ENCODE measurements at regions not wholly inside any gene's neighbourhood (a gene's known extent, or its start where the extent isn't known, plus 50 kb on each side); places are given as distances from the start of the nearest gene placed in this dataset.
"Not testable (repeated sequence)": the region's sequence is repeated elsewhere in the genome, so short reads cannot be mapped to it uniquely, and the experiment has no call there.

GRCh38 chr2:239882781-239883180 is 142.4 kb downstream of the NDUFA10 start:
- no peak for DNase-seq

DNA sequence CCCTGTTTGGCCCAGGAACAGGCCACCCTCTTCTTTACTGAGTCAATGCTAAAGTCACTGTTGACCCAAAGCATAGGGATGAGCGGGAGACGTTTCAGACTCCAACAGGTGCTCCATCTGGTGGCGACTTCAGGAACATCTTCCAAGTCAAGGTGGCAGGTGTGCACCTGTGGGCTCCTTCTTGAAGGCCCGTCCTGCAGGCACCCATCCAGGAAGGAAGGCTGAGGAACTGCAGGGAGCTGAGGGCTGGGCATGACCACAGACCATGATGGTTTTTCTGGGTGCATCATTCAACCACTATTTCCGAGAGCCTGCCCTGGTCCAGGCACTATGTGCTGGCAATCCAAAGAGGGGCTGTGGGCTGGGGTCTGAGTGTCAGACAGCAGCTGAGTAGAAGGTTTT is 142.8 kb downstream of the NDUFA10 start:
- no peak for DNase-seq

DNA sequence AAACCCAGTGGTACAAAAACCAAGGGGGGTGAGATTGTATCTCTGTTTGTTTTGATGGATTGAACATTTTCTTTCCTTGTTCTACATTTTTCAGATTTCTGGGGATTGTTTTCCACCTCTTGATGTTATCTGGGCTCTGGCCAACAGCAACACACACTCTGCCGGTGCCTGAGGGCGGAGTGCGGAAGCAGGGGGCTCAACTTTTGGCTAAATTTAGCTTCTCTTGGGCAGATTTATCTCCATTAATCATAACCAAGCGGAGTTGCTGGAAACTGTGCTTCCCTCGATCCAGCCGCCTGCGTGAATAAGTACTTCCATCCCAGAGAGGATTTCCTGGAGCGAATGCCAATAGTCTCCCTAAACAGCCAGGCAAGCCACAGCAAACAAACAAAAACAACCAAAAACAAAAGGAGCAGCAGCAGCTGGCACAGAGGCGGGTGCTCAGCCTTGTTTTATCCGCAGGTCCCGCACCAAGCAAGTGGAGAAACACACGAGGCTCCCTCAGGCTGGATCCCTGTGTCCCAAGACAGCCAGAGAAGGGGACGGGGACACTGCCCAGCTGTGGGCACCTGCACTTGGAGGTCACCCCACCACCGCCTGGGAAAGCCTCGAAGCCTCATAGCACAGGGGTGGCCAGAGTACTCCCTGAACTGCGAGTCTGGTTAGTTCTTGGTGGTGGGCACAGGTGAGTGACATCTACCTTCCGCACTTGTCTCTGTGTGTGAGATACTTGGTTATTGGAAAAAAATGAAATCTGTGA is 143.4 kb downstream of the NDUFA10 start:
- DNase-seq, result no peak

DNA sequence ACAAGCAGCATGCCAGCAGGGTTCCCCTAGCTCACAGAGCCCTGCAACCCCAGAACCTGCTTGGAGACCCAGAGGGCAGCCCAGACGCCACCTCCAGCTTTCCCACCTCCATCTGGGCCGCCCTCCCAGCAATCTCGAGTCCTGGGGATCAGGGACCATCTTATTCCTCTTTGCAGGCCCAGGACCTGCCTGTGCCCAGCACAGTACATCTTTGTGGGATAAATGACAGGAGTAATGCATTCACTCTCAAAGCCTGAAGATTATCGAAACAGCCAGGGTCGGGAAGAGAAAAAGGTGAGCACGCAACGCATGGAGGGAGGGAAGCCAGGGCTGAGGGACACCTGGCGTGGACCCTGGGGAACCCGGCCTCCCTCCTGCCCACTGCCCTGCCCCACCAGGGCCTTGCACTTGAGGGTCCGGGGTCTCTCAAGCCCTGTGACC is 144.1 kb downstream of the NDUFA10 start:
- no peak for DNase-seq

DNA sequence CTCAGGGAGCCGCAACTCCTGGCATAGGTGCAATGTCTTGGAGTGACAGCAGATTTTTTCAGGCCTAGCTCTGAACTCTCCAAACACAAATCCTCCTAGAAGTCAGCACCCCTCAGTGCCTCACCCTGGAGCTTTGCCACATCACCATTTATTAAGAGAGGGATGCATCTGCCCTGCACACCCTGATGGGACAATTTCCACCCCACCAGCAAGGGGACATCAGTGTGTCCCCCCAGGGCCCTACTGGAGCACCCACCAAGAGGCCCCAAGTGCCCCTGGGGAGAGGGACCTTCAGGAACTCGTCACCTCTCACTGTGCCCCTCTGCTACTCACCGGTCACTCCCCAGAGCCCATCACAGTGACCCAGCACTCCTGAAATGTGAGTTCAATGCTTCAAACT is 144.7 kb downstream of the NDUFA10 start:
- DNase-seq, result no peak

GRCh38 chr2:239879423-239880084 is 145.6 kb downstream of the NDUFA10 start:
- DNase-seq, result no peak

DNA sequence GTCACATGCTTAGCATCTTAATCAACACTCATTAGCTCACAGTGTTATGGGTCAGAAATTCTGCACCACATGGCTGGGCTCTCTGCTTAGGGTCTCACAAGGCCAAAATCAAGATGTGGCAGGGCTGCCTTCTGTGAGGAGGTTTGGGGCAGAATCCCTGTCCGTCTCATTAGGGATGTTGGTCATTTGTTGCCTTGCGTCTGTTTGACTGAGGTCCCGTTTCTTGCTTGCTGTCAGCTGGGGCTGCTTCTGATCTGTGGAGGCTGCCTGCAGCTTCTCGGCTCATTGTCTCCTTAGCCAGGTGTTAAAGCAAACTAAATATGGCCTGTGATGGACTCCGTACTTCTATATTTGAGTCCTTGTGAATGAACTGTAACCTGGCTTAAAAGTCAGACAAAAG is 146.5 kb downstream of the NDUFA10 start:
- no peak for DNase-seq

DNA sequence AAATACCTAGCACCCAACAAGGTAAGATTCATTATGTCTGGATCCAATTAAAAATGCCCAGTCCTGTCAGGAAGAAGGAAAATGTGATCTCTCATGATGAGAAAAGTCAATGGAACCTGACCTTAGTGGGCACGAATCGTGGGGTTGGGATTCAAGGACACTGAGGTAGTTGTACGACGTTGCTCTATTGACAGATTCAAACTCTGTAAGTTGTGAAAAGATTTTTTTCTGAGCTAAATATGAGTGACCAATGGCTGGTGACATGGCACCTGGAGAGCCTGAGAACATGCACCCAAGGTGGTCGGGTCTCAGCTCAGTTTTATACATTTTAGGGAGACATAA is 148.2 kb downstream of the NDUFA10 start:
- no peak for DNase-seq

- no peak for DNase-seq
Measured at GRCh38 chr2:239876271-239876947, 148.7 kb downstream of the NDUFA10 start.

DNA sequence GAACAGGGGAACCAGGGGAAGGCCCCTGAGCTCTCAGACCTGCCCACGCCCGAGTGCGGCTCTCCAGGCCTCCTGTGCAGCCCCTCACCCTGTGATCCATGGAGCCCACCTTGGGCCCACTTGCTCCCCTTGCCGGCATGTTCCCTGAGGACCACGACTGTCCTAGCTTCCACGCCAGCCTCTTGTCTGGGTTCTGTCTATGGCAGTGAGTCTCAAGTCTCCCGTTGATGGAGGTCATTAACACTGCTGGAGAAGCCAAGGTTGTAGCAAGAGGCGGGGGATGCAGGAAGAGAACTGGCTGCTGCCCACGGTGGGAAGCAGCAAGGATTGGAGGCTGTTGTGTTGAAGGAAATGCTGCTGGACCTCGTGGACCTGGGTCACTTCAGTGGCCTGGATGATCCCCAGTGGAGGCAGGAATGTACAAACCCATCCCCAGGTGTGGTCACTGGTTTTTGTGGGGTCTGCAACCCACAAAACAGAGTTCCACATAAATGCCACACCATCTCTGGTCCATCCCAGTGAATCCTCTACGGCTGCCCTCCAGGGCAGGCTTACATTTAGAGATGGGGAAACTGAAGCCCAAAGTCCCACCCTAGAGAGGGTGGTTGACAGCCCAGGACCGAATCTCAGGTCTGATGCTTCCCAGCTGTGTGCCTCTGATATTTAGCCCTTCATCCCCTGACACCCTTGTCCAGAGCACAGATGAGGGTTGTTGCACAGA is 150.3 kb downstream of the NDUFA10 start:
- DNase-seq, result no peak

DNA sequence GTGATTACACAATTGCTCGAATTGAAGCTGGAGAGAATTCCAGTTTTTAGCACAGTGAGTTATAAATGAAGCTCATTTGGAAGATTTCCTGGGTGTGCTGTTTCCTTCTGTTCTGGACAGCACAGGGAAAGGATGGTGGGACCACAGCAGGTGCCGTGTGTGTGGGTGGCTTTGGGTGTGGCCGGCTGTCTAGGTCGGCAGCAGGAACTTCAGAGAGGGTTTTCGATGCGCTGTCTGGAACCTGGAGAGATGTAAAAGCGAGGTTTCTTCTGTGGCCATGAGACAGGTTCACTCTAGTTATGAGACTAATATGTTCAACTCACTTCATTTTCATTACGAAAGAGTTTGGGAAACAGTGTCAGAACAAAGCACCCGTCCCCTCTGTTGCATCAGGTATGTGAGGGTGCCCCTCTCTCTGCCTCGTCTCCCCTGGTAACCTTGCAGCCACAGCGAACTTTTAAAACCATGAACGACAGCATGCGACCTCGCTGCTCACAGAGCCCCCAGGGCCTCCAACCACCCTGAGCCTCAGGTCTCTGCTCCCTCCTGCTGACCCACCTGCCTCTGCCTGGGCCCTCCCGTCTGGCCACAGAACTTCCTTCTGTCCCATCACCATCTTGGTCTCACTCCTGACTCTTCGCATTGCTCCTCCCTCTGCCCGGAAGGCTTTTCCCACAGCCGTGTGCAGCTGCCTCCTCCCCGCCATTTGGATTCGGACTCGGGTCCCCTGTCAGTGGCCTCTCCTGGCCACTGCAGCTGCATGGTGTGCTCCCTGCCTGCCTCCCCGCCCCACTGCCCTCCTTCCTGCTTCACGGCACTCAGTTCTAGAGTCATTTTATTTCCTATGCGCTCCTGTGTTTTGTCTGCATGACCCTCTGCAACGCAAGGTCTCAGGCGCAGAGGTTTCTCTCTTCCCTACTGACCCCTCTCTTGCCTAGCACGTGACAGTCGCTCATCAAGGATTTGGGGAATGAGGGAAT is 151.2 kb downstream of the NDUFA10 start:
- no peak for DNase-seq

- no peak for DNase-seq
Measured at GRCh38 chr2:239871481-239872435, 153.4 kb downstream of the NDUFA10 start.

DNA sequence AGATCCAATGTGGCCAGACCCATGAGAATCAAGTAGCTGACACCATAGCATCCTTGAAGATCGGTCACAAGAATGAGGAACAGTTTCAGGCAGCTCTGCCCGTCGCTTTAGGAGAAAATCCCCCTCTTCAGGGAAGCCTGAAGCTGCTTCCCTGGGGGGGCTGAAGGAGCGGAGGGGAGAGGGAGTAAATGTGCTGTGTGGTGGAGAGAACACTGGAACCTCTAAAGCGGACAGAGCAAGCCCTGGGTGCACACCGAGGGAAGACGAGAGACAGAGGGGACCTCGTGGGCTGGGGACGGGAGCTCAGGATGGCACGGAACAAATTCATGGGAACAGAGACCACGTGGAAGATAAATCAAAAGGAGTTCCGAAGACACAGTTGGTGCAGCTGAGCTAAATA is 154.3 kb downstream of the NDUFA10 start:
- no peak for DNase-seq

DNA sequence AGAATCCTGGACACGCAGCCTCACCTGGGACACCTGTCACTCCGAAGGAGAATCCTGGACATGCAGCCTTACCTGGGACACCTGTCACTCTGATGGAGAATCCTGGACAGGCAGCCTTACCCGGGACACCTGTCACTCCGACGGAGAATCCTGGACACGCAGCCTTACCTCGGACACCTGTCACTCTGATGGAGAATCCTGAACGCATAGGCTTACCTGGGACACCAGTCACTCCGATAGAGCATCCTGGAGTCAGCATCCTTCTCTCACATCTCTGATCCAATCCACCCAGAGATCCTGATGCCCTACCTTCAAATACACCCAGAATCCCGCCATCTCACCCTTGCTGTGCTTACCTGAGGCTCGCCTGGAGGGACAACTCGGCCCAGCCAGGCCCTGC is 154.9 kb downstream of the NDUFA10 start:
- no peak for DNase-seq

GRCh38 chr2:239869272-239870155 is 155.6 kb downstream of the NDUFA10 start:
- no peak for DNase-seq

- no peak for DNase-seq
Measured at GRCh38 chr2:239868556-239869181, 156.5 kb downstream of the NDUFA10 start.

GRCh38 chr2:239866778-239867177 is 158.4 kb downstream of the NDUFA10 start:
- DNase-seq, result no peak

- DNase-seq, result no peak
Measured at GRCh38 chr2:239866350-239866749, 158.8 kb downstream of the NDUFA10 start.

GRCh38 chr2:239865856-239866255 is 159.3 kb downstream of the NDUFA10 start:
- not testable (repeated sequence) for DNase-seq
